ENCODE measurements at regions not wholly inside any gene's neighbourhood (a gene's known extent, or its start where the extent isn't known, plus 50 kb on each side); places are given as distances from the start of the nearest gene placed in this dataset.

GRCh38 chr16:22699356-22699755 lies 114.6 kb upstream of the HS3ST2 start:
- no peak for TF ChIP-seq POLR2A (IDR thresholded peaks at IDR 0.05)
- no peak for TF ChIP-seq CTCF (IDR thresholded peaks at IDR 0.05)
